NCI-H1694 treated with DMSO at 0.1 percent for 48 hours (cell line): ENCODE measurements at regions not wholly inside any gene's neighbourhood (a gene's known extent, or its start where the extent isn't known, plus 50 kb on each side); places are given as distances from the start of the nearest gene placed in this dataset.
"Not testable (repeated sequence)": the region's sequence is repeated elsewhere in the genome, so short reads cannot be mapped to it uniquely, and the experiment has no call there.

Experiments used
- DNase-seq: peaks from one replicate; lab custom pipeline; 2025; lab: John Stamatoyannopoulos, UW

DNA sequence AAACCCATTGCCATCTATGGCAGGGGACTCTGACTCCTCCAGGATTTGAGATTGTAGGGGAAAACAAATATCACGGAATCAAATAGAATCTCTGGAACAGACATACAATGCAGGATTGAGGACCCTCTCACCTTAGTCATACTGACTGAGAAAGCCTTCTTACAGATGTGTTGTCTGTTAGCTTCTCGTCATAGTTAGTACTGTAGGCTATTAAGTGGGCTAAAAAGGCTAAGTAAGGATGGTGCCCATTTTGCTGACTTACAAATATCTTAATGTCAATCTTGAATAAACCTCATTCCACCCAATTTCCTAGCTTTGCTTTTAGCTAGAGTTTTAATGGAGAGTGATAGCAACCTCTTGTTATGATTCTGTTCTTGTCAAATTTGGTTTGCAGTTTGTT lies 352.4 kb downstream of the QKI start:
- DNase-seq: no peak

DNA sequence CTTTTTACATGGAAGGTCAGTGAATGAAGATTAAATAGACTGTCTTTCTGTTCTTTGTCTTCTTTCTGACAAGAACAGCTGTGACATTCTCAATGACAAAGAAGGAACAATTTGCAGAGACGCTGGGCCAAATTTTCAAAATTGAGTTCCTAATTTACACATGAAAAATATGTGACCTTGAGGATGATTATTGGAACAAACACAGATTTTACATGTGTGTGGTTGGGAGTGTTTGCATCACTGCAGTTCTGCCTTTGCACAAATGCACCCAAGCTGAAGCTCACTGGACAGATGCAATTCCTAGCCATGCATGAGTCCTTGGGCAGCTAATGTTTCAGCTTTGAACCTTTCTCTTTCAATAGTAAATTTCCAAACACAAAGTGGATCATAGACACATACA lies 350.8 kb downstream of the QKI start:
- DNase-seq: no peak

DNA sequence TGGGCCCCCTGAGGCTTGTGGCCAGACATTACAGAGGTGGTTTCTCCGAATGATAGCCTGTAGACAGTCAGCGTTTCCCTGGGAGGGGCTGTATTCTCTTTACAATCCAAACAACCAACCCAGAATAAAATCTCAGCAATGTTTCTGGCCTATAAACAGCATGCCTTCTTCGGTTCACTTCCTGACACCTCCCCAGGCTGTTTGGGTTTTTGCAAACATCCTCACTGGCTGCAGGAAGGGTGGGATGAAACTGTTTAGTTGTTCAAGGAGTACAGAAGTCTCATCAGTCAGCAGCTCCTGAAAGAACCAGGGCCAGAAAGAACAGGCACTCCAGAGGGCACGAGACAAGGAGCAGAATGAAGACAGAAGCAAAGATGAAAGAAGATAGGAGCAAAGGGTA lies 350.0 kb downstream of the QKI start:
- no peak for DNase-seq

DNA sequence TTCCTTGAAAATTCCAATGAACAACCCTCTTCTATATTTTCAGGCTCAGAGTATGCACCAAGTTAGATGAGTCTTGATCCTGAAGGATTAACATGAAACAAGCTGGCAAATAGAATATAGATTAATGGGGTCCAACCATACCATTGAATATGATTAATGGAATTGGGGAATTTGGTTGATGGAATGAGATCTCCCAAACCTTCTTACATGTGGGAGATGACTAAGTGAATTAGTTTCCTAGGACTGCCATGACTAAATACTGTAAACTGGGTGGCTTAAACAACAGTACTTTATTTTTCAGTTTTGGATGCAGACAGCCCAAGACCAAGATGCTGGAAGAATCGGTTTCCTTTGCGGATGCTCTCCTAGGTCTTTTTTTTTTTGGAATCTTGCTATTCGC lies 347.0 kb downstream of the QKI start:
- DNase-seq: no peak

DNA sequence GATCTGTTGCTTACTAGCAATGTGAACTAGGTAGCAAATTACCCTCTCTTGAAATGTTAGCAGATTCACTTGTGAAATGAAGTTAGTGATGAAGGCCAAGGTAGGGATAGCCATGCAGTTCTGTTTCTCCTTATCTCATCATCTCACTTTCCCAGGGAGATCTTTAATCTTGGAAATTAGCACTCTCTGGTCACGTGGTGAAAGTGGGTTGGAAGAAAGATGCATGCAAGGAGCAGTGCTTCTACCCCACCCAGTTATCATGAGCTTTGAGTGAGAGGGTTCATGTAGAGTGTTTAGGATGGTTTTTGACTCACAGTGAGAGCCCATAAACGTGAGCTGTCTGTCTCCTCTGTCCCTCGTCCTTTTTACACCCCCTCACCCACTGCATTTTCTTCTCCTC lies 346.3 kb downstream of the QKI start:
- no peak for DNase-seq

DNA sequence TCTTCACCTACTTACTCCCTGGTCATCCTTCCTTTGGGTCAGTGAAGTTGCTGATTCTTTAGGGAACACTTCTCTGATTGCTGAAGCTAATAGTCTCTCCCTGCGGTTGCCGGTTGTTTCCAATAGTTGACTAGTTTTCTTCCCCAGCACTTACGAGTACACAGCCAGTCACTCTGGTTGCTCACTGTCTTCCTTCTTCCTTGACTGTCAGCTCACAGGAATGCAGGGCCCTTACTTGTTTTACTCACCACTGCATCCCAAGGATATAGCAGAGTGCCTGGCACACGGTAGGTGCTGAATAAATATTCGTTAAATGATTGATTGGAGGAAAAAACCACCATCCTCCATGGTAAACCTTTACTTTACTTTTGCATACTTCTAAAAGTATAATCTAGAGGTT lies 345.0 kb downstream of the QKI start:
- no peak for DNase-seq

DNA sequence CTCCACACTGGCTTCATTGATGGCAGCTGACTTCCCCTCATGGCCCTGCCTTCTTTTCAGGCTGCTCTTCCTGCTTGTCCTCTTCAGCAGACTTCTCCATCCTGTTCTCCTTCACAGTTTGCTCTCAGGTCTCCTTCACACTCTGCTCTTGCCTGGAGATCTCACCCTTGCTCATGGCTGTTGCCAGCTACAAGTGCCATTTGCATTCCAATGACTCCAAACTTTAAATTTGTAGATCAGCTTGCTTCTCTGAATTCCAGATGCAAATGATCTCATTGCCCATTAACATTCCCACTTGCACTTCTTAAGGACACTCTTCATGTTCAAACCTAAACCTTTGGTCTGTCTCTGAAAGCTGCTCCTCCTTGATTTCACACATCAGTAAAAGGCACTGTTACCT lies 343.0 kb downstream of the QKI start:
- DNase-seq: no peak

DNA sequence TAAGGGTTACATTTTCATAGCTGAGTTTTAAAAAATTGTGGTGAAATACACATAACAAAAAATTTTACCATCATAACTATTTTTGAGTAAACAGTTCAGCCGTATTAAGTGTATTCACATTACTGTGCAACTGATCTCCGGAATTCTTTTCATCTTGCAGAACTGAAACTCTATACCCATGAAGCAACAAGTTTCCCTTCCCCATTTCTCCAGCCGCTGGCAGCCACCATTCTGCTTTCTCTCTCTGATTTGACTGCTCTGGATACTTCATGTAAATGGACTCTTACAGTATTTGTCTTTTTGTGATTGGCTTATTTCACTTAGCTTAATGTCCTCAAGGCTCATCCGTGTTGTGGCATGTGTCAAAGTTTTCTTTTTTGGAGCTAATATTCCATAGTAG lies 341.6 kb downstream of the QKI start:
- DNase-seq: no peak

DNA sequence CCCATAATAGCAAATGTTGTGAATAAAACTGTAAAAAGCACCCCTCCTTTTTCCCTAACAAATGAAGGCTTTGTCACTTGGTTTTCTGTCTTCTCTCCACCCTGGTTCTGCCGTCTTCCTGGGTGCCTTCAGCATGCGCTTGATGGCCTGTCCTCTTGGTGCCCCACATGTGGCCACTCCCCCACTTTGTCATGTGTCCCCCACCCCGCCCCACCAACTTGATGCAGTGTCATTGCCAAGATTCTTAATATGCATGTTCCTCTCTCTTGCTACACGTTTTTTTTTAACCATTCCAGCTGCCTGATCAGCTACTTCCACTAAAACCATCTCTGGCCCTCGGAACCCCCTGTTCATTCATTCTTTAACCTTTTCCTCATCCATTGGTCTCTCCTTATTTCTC lies 340.3 kb downstream of the QKI start:
- no peak for DNase-seq

DNA sequence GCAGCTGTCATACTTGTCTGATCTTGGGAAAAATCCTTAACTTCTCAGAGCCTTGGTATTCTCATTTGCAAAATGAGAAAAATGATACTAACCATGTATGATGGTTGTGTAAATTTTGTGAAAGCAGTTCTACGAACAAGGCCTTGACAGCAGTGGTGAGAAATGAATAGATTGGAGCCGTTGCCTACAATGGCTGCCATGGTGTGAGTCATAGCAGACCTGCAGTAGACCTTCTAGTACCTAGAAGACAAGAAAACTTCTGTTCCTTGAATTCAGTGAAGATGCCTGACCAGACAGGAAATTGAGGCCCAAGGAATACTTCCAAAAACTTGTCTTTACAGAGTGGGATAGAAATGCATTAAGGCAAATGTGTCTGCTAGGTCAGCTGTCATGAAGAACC lies 338.9 kb downstream of the QKI start:
- no peak for DNase-seq

DNA sequence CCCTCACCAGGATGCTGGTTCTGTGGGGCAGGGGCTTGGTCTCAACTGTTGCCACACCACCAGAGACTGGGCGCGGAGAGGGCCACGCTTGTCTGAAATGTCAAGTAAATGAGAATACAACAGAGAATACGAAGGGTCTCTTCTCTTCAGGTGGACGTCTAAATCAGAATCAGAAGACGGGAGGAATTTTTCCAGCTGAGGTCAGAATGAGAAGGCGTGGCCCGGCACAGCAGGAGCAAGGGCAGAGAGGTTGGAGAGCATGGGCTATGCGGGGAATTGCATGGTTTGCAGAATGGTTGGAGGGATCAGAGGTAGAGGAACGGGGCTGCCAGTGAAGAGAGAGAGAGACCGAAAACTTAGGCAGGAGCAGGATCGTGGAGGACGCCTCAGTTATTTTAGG lies 337.9 kb downstream of the QKI start:
- DNase-seq: no peak

DNA sequence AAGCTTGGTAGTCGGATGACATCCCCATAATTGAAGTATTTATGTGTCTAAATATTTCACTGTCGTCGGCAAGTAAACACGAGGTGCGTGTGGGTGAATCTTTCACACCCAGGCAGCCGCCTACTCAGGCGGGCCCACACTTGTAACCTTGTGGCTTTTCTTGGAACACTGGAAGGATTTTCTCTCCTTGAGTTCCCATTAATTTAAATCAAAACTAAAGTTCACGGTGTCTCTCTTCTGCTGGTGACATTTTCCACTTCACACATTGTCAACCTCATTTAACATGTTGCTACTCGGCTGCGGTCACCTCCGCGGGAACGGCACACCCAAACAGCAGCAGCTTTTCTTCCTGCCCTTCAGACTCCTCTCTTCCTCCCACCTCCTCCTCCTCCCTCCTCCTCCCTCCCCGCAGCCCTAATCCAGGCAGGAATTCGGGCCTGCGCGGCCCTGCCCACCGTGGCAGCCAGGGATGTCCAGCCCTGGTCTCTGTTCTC lies 336.6 kb downstream of the QKI start:
- DNase-seq: no peak

DNA sequence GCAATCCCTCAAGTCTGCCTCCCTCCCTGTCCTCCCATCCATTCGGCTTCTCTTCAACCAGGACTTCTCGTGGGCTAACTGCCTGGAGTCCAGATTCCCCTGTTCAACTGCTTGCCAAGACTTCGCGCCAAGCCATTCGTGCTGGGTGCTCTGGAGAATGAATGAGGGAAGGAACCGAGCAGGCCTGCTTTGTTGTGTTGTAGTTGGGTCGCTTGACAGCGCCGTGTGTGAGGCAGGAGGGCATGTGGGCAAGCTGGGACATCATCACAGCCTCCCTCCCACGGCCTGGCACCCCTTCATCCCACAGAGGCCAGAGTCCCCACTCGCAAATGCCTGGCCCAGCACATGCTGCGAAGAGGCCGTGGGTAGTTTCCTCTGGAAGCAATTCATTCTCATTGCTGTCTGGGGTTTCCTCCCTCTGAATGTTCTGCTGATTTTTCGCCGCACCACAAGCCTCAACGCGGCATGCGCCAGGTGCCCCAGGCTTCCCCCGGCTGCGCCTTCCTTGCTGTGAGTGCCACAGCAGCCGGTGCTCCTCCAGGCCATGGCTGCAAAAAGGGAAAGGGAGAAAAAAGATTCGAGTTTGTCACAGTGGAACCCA lies 336.0 kb downstream of the QKI start:
- DNase-seq: no peak

DNA sequence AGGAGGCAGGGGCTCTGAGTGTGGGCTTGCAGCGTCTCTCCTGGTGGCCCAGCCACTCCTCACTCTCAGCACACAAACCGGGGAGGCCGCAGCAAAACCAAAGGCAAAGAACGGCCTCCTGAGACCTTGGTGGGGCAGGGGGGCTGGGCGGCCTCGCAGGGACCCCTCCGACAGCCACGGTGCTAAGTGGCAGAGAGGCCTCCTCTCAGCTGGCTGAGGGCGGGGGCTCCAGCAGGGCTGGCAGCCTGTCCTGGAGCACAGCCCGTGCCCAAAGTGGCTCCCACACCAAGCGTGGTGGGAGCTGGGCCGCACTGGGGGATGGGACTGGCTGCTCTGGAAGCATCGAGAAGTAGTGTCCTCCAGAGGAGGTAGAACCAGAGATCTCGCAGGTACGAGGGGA lies 334.4 kb downstream of the QKI start:
- no peak for DNase-seq

DNA sequence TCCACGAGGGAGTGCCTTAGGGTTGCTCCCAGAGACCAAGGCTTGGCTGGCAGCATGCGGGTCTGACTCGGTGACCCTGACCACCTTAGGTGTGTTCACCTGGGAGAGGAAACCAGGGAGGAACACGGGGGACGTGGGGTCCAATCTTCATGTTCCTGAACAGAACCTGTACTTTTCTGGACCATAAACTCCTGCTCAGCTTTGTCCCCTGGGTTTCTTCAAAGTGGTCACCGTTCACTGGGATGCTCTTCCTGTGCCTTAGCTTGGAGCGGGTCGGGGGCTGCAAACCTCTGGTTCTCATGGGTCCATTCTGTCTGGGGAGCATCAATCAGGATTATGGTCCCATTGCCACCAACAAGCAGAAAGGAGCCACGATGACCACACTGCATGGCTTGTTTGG lies 333.5 kb downstream of the QKI start:
- DNase-seq: no peak

DNA sequence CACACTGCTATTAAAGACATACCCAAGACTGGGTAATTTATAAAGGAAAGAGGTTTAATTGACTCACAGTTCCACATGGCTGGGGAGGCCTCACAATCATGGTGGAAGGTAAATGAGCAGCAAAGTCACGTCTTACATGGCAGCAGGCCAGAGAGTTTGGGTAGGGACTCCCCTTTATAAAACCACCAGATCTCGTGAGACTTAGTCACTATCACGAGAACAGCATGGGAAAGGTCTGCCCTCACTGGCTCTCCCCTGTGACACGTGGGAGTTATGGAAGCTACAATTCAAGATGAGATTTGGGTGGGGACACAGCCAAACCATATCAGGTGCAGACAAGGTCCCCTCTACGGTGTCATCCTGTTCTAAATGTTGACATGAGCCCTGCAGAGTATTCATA lies 332.5 kb downstream of the QKI start:
- DNase-seq: not testable (repeated sequence)

DNA sequence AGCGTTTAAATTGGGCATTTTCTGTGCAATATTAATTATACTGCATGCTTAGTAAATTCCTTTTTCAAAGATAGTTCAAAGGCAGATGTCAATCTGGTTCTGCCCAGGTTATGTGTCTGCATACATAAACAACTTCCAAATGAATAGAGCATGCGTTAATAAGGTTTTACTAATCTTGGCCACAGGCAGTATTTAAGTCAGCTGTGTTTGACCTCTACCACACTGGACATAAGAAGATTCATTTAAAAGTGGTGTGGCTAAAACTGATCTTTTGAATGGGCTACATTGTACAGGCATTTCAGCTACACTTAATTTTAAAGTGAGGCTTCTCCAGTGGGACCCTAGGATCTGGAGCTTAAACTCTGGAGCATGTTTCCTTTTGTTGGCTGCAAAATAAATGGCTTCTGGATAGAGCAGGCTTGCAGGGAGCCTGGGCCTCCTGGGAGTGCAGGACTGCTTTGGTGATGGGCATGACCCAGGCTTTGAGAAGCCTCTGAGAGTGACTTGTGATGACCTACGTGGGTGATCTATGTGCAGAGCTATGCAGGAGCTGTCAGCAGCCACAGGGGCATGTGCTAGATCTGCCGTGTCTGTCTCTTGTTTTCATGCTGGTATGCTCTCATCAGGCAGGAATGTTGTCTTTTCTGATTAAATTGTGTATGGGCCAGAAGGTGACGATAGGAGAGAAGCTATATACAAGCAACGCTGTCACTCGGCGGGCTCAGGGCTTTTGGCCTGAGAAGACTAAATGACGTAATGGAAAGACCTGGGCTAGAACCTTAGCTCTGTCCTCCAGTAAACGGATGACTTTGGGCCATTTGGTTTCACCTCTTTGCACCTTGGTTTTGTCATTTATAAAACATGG lies 331.2 kb downstream of the QKI start:
- DNase-seq: no peak

DNA sequence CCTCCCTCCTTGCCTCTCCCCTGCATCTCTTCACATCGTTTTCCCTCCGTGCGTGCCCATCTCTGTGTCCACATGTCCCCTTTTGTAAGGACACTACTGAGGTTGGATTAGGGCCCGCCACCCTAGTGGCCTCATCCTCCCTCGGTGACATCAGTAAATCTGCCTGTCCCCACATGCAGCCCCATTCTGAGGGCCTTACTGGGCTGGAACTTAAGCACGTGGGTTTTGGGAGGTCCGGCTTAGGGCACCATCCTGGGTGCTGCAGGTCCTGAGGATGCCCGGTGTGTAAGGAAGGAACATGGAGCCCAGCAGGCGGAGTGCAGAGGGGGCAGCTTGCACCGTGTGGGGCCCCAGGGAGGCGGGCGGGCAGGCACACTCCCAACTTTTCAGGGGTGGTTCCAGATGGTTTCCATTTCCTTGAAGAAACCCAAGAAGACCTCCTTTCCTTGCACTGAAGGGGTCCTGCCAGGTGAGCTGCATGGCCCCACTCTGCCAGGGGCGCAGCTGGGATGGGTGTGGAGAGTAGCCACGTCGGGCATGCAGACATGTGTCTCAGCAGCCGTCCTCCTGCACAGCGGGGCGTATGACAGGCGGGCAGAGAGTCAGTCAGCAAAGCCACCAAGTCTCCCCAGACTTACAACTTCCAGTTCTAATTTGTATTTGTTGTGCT lies 329.9 kb downstream of the QKI start:
- no peak for DNase-seq

DNA sequence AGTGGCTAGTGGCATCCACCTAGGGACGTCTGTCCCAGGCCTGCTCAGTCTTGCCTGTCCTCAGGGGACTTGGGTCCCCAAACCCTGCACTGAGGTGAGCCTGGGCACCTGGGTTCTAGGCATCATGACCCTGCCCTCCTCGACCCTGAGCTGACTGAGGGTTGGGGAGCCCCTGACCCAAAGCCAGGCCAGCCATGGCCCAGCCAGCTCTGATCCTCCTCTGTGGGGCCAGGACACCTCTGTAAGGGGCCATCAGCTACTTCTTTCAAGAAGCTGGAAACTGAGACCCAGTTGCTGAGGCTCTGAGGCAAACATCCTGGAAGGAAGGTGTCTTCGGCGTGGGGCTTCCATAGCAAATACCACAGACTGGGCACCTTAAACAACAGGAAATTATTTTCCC lies 329.3 kb downstream of the QKI start:
- DNase-seq: no peak

DNA sequence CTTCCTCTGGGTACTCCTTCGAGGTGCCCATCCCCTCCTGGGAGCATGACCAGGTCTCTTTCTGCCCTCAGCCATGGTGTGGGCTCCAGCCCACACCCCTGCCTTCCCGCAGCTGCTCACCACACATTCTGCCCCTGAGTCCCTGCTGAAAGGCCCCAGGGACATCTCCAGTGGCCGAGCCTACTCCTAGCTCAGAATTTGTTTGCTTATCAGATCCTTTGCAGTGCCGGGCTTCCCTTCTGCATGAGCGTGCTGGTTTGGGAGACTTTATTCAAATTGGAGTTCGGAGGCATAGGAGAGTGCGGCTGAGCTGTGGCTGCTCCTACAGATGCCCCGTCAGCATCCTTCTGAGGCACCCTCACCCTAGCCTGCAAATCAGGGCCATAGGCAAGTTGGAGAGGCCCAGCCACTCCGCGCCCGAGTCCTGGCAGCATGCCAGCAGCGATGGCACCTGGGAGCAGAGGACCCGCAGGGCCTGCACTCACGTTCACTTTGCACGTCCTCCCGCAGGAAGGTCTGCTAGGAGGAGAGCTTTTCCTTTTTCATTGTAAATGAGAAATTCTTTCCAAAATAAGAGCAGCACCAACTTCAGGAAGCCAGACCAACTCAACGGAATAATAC lies 327.3 kb downstream of the QKI start:
- DNase-seq: no peak

DNA sequence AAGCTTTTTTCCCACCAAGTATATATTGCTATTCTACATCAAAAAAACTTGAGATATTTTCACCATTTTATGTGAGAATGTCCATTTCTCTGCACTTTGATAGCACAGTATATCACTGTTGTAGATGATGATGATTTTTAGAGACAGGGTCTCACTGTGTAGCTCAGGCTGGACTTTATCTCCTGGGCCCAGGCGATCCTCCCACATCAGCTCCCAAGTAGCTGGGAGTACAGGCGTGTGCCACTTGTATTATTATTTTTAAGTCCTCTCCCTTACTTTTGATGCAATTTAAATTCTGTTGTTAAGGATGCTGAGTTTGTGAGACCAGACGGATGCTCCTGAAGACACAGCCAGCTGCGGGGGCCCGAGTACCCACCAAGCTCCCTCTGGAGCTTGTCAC lies 326.8 kb downstream of the QKI start:
- no peak for DNase-seq

DNA sequence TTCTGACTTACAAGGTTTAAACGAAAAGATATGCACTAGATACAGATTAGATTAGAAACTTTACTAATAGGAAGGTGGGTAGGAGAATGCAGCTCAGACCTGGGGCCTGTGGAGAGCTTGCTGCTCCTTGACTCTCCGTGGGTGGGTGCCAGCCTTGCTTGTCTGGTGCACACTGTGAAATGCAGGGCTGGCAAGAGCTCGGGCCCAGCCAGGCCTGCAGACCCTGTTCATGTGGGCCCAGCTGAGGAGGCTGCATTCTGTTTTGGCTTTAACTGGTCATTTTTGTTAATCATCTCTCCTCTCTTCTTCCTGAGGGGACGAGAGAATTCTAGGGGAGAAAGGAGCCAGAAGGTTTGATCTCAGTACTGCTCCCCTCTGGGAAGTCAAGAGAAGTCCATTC lies 325.4 kb downstream of the QKI start:
- no peak for DNase-seq

DNA sequence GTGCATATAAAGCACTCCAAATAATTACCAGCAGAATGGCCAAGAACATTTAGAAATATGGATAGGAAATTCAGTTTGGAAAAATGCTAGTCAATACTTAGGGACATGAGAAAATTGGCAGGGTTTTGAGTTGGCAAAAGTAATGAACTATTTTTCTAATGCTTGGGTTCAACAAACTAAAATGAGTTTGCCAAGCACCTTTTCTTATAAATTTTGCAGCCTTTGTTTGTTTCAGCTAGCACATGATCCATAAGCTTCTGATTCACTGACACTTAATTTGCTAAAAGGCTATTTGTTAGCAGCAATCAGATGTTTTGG lies 324.8 kb downstream of the QKI start:
- no peak for DNase-seq
